Vagina (tissue), 2 donors: ENCODE measurements at regions not wholly inside any gene's neighbourhood (a gene's known extent, or its start where the extent isn't known, plus 50 kb on each side); places are given as distances from the start of the nearest gene placed in this dataset.

Experiments
- DNase-seq, 2 donors: peaks; one replicate each; pipeline ENCODE4 v3.0.0-alpha.2; 2017; ENCODE audit errors: extremely low spot score in 2 of 2
- H3K27ac ChIP-seq: fragments of 200-600 bp; sonication (generic); one replicate; pipeline ENCODE4 v1.5.1; 2019
- H3K27me3 ChIP-seq: fragments of 200-600 bp; sonication (generic); one replicate; pipeline ENCODE4 v1.5.1; 2019
- H3K36me3 ChIP-seq, 2 donors: fragments of 200-600 bp; sonication (generic); one replicate each; pipeline ENCODE4 v1.5.1; 2017 to 2019
- H3K4me1 ChIP-seq: fragments of 200-600 bp; sonication (generic); one replicate; pipeline ENCODE4 v1.5.1; 2019
- H3K4me3 ChIP-seq, 2 donors: fragments of 200-600 bp; sonication (generic); 1 replicate in 1 of 2; 2 replicates in 1 of 2; pipeline ENCODE4 v1.5.1; 2016 to 2019
- H3K9me3 ChIP-seq: fragments of 200-600 bp; sonication (generic); one replicate; pipeline ENCODE4 v1.5.1; 2019
- CTCF ChIP-seq, 3 experiments: fragments of 450-650 bp in 2 of 3; fragments of 200-600 bp in 1 of 3; sonication (generic) in 1 of 3; IDR thresholded peaks; one replicate each; pipeline ENCODE4 v1.5.1; 2017 to 2019; ENCODE audit warnings: antibody characterized with exemption in 3 of 3, mild to moderate bottlenecking in 2 of 3, moderate library complexity in 2 of 3
- POLR2A ChIP-seq, 2 donors: fragments of 450-650 bp; IDR thresholded peaks; one replicate each; pipeline ENCODE4 v1.6.1; 2017; ENCODE audit warnings: antibody characterized with exemption in 2 of 2, mild to moderate bottlenecking in 2 of 2, moderate library complexity in 2 of 2
- POLR2AphosphoS5 ChIP-seq, 2 donors: sonication (generic); formaldehyde crosslinking; IDR thresholded peaks; one replicate each; pipeline ENCODE4 v1.9.0; 2017; ENCODE audit warnings: antibody characterized with exemption in 2 of 2, mild to moderate bottlenecking in 2 of 2, low read depth in 1 of 2; ENCODE audit not compliant: insufficient read depth in 1 of 2
- intact Hi-C: fragments of 100-400 bp; cut with DNase I; formaldehyde crosslinking; loops from one replicate; pipeline ENCODE4 v1.15.1; 2023

DNA sequence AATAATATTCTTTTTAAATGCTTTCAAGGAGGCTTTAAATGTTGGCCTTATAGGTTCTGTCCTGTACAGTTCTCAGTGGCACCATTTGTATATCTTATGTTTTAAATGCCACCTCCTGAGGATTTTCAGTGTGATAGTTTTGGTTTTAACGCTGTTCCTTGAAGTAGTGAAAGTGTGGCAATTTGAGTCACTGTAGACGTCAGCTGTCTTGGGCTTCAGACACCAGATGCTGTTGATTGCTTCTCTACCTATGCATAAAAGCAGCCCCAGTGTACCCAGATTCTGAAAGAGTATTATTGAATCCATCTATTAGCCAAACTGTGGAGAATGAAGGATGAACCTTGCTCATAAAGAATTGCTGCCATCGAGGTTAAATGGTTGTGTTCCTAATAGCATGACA lies 316.8 kb upstream of the GBE1 start:
- no peak for DNase-seq

DNA sequence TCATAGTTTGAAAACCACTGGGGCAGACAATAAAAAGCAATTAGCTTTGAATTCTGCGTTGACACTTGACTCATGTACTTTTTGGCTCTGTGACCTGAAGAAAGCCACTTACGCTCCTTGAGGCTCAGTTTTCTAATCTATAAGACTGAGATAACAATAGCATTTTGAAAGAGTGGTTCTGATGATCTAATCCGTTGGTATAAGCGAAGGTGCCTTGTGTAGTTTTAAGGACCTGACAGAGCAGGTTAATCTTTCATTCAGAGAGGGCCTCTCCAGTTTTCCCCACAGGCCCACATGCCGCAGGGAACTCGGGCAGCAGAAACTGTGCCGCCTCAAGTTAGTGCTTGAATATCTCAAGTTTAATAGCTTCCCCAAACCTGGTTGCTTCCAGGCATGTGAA lies 306.0 kb upstream of the GBE1 start:
- intact Hi-C loops: no loop called here
- no peak for DNase-seq
- no peaks in the 10 kb centered on the region for H3K4me1 ChIP-seq
- H3K4me3 ChIP-seq: no peak overlapping the region
- H3K27me3 ChIP-seq: no peaks in the 10 kb centered on the region
- no peak overlapping the region for H3K27ac ChIP-seq
- TF ChIP-seq POLR2A (IDR thresholded peaks at IDR 0.05) (no peak), CTCF (IDR thresholded peaks at IDR 0.05) (no peak), POLR2AphosphoS5 (IDR thresholded peaks at IDR 0.05; ENCODE audit: insufficient read depth in 1 of 2, low read depth in 1 of 2) (no peak)
- H3K36me3 ChIP-seq: no peaks in the 10 kb centered on the region
- no peaks in the 10 kb centered on the region for H3K9me3 ChIP-seq

More for the DNA sequence above, 316.8 kb upstream of the GBE1 start:
- no peak overlapping the region for H3K27ac ChIP-seq
- H3K9me3 ChIP-seq: no peaks in the 10 kb centered on the region
- no peaks in the 10 kb centered on the region for H3K27me3 ChIP-seq
- no peaks in the 10 kb centered on the region for H3K4me1 ChIP-seq
- TF ChIP-seq POLR2AphosphoS5 (IDR thresholded peaks at IDR 0.05; ENCODE audit: insufficient read depth in 1 of 2, low read depth in 1 of 2) (no peak), POLR2A (IDR thresholded peaks at IDR 0.05) (no peak), CTCF (IDR thresholded peaks at IDR 0.05) (no peak)
- intact Hi-C loops: no loop called here
- no peaks in the 10 kb centered on the region for H3K36me3 ChIP-seq
- H3K4me3 ChIP-seq: no peak overlapping the region

DNA sequence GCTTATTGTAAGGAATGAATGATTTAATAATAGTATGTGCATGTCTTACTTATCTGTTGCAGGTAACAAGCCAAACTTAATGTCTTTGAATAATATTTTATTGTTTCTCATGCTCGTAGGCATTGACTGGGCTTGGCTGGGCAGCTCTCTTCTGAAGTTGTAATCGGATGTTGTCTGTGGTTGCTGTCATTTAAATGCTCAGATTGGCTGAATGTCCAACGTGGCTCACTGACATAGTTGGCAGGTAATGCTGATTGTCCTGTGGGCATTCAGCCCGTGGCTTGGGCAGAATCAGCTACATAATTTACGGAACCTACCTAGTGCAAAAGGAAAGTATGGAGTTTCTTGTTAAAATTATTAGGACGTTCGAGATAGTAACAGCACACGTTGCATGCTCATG lies 297.4 kb upstream of the GBE1 start:
- H3K36me3 ChIP-seq: no peaks in the 10 kb centered on the region
- no peak for DNase-seq
- H3K9me3 ChIP-seq: no peaks in the 10 kb centered on the region
- H3K27me3 ChIP-seq: no peaks in the 10 kb centered on the region
- H3K27ac ChIP-seq: no peak overlapping the region
- no peaks in the 10 kb centered on the region for H3K4me1 ChIP-seq
- no peak for TF ChIP-seq POLR2AphosphoS5 (IDR thresholded peaks at IDR 0.05; ENCODE audit: insufficient read depth in 1 of 2, low read depth in 1 of 2)
- no peak for TF ChIP-seq POLR2A (IDR thresholded peaks at IDR 0.05)
- no peak for TF ChIP-seq CTCF (IDR thresholded peaks at IDR 0.05)
- H3K4me3 ChIP-seq: no peak overlapping the region
- intact Hi-C loops: no loop called here

DNA sequence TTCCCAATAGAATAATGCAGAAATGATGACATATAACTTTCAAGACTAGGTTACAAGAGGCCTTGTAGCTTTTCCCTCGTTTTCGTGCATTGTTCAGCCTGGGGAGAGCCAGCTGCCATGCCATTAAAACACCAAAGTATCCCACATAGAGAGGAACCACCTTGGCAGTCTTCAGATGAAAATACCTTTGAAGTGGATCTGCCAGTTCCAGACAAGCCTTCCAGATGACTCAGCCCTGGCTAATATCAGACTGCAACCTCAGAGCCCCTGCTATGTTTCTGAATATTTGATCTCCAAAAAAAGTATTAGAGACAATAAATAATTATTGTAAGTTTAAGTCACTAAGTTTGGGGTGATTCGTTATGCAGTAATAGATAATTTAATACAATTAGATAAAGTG lies 294.3 kb upstream of the GBE1 start:
- Histone ChIP-seq H3K9me3 (no peaks in the 10 kb centered on the region), H3K4me3 (no peak overlapping the region), H3K4me1 (no peaks in the 10 kb centered on the region), H3K27ac (no peak overlapping the region), H3K36me3 (no peaks in the 10 kb centered on the region), H3K27me3 (no peaks in the 10 kb centered on the region)
- TF ChIP-seq POLR2A (IDR thresholded peaks at IDR 0.05): no peak
- intact Hi-C loops: no loop called here
- no peak for DNase-seq

- no peaks in the 10 kb centered on the region for H3K36me3 ChIP-seq
- H3K4me1 ChIP-seq: no peaks in the 10 kb centered on the region
- TF ChIP-seq POLR2AphosphoS5 (IDR thresholded peaks at IDR 0.05; ENCODE audit: insufficient read depth in 1 of 2, low read depth in 1 of 2) (no peak), POLR2A (IDR thresholded peaks at IDR 0.05) (no peak), CTCF (IDR thresholded peaks at IDR 0.05) (no peak)
- intact Hi-C loops: no loop called here
- no peak for DNase-seq
- H3K27ac ChIP-seq: no peak overlapping the region
- no peak overlapping the region for H3K4me3 ChIP-seq
- no peaks in the 10 kb centered on the region for H3K27me3 ChIP-seq
- H3K9me3 ChIP-seq: no peaks in the 10 kb centered on the region
Measured at GRCh38 chr3:82054849-82055248, 293.4 kb upstream of the GBE1 start.

GRCh38 chr3:82053236-82053635 lies 291.8 kb upstream of the GBE1 start:
- TF ChIP-seq POLR2AphosphoS5 (IDR thresholded peaks at IDR 0.05; ENCODE audit: insufficient read depth in 1 of 2, low read depth in 1 of 2): no peak
- no peak for TF ChIP-seq CTCF (IDR thresholded peaks at IDR 0.05)
- no peak for TF ChIP-seq POLR2A (IDR thresholded peaks at IDR 0.05)
- Histone ChIP-seq H3K36me3 (no peaks in the 10 kb centered on the region), H3K27me3 (no peaks in the 10 kb centered on the region), H3K27ac (no peak overlapping the region), H3K4me3 (no peak overlapping the region), H3K4me1 (no peaks in the 10 kb centered on the region), H3K9me3 (no peaks in the 10 kb centered on the region)
- intact Hi-C loops: no loop called here
- DNase-seq: no peak
